ENCODE measurements at regions not wholly inside any gene's neighbourhood (a gene's known extent, or its start where the extent isn't known, plus 50 kb on each side); places are given as distances from the start of the nearest gene placed in this dataset.

DNA sequence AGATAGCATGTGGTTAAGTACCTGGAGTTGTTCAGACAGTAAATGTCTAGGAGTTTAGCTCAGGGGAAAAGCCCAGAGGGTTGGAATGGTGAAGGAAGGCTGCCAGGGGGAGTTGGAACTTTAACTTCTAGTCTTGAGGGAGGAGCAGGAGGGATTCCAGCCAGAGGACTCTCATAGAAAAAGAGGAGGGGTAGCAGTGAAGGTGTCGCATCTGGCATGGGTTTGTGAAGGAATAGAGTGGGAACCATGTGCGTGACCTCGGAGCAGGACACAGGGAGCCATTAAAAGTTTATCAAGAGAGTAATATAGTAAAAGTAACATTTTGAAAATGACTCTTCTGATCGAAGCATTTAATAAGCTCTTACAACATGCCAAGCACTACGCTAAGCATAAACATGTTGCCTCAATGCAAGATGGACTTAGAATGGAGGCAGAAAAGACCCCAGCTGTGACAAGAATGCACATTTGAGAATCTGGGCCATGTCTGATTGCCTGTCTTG, 632.4 kb upstream of the CAMK1G start:
- TF ChIP-seq CTCF (IDR thresholded peaks at IDR 0.05): no peak
- no peak for TF ChIP-seq REST (IDR thresholded peaks at IDR 0.05; ENCODE audit: insufficient read depth in 1 of 2, low read depth in 2 of 2, low read length in 1 of 2)
- no peak for TF ChIP-seq SIN3A (IDR thresholded peaks at IDR 0.05; ENCODE audit: borderline replicate concordance, insufficient read depth, low read depth, low read length)
- no peak for TF ChIP-seq POLR2AphosphoS5 (IDR thresholded peaks at IDR 0.05; ENCODE audit: low read depth, low read length)
